GM12878 (cell line): ENCODE measurements at regions not wholly inside any gene's neighbourhood (a gene's known extent, or its start where the extent isn't known, plus 50 kb on each side); places are given as distances from the start of the nearest gene placed in this dataset.

Source experiments
- ATAC-seq: fragments of 200-7000 bp; cut with Tn5 transposase; 3 replicates; pipeline ENCODE4 v1.9.1; 2020; ENCODE audit warnings: mild to moderate bottlenecking, moderate library complexity
- BruUV-seq: library from RNA; stranded (reverse); fragments of 400-500 nt; replicated peaks from 2 replicates; lab custom pipeline; 2021; lab: Mats Ljungman, UMichigan
- CTCF ChIA-PET: fragments of 300-600 bp; sonication (Branson Sonifier 250); formaldehyde crosslinking; extraction: SDS; loops from one replicate; lab custom pipeline; 2021; ENCODE audit warnings: inconsistent platforms; lab: Yijun Ruan, JAX
- POLR2A ChIA-PET: fragments of 350-600 bp; formaldehyde crosslinking; extraction: SDS; loops from one replicate; lab custom pipeline; 2021; ENCODE audit warnings: inconsistent platforms; lab: Charles Lee
- RAD21 ChIA-PET: fragments of 300-600 bp; sonication (Branson Sonifier 250); formaldehyde crosslinking; loops from one replicate; lab custom pipeline; 2023; ENCODE audit warnings: antibody characterized with exemption; ENCODE audit not compliant: unreplicated experiment; lab: Charles Lee
- SMC1A ChIA-PET: fragments of 300-600 bp; sonication (Branson Sonifier 250); formaldehyde crosslinking; loops from one replicate; lab custom pipeline; 2023; ENCODE audit not compliant: unreplicated experiment, uncharacterized antibody; lab: Charles Lee
- DNase-seq: peaks from one replicate; pipeline ENCODE4 v3.0.0-alpha.2; 2011; ENCODE audit warnings: low read depth, low spot score
- FAIRE-seq: peaks from 3 replicates; lab custom pipeline; 2011; peaks lifted over from hg19 to GRCh38; lab: Jason Lieb, UNC
- H2AFZ ChIP-seq: 2 replicates; pipeline ENCODE4 v1.6.0; 2011; ENCODE audit warnings: low read depth, low read length, control low read depth; ENCODE audit not compliant: control insufficient read depth
- H3K27ac ChIP-seq: 2 replicates; pipeline ENCODE4 v1.5.1; 2011; ENCODE audit warnings: control low read depth; ENCODE audit not compliant: control insufficient read depth, insufficient read depth
- H3K27me3 ChIP-seq, 2 experiments: replicated peaks in 1 of 2; 2 replicates each; pipeline versions ENCODE4 v1.6.0 to v1.6.1; 2011; ENCODE audit warnings: low read length in 1 of 2; ENCODE audit not compliant: control insufficient read depth in 2 of 2, insufficient read depth in 2 of 2
- H3K36me3 ChIP-seq, 2 experiments: 2 replicates each; pipeline ENCODE4 v1.5.1; 2011; ENCODE audit warnings: low read length in 1 of 2; ENCODE audit not compliant: control insufficient read depth in 2 of 2, insufficient read depth in 2 of 2
- H3K4me1 ChIP-seq: 2 replicates; pipeline ENCODE4 v1.6.1; 2011; ENCODE audit warnings: mild to moderate bottlenecking, low read length, moderate library complexity, mixed read lengths; ENCODE audit not compliant: control insufficient read depth, insufficient read depth
- H3K4me2 ChIP-seq: 2 replicates; pipeline ENCODE4 v1.6.0; 2011; ENCODE audit warnings: control low read depth; ENCODE audit not compliant: control insufficient read depth, insufficient read depth
- H3K4me3 ChIP-seq: fragments of 200-600 bp; sonication (generic); 2 replicates; pipeline ENCODE4 v1.5.1; 2016
- H3K79me2 ChIP-seq: 2 replicates; pipeline ENCODE4 v1.6.0; 2011; ENCODE audit warnings: low read length; ENCODE audit not compliant: control insufficient read depth, insufficient read depth
- H3K9ac ChIP-seq: 2 replicates; pipeline ENCODE4 v1.8.0; 2011; ENCODE audit warnings: low read length, control low read depth, mixed read lengths; ENCODE audit not compliant: control insufficient read depth, insufficient read depth
- H3K9me3 ChIP-seq: replicated peaks from 3 replicates; pipeline ENCODE4 v1.5.1; 2011; ENCODE audit warnings: mild to moderate bottlenecking, low read length; ENCODE audit not compliant: control insufficient read depth, insufficient read depth
- H4K20me1 ChIP-seq: 2 replicates; pipeline ENCODE4 v1.6.0; 2011; ENCODE audit not compliant: control insufficient read depth, insufficient read depth
- ATF7 ChIP-seq: fragments of 450-650 bp; IDR thresholded peaks from 2 replicates; pipeline ENCODE4 v1.6.1; 2016; ENCODE audit warnings: low read depth, mild to moderate bottlenecking
- BRCA1 ChIP-seq: IDR thresholded peaks from 2 replicates; pipeline ENCODE4 v1.6.1; 2011; ENCODE audit warnings: low read depth, low read length, improper control_type of control experiment
- CBX5 ChIP-seq: sonication (generic); IDR thresholded peaks from 2 replicates; pipeline ENCODE4 v1.6.1; 2016; ENCODE audit warnings: low read depth, moderate library complexity, mild to moderate bottlenecking, inconsistent platforms
- CHD2 ChIP-seq: IDR thresholded peaks from 2 replicates; pipeline ENCODE4 v1.6.1; 2011; ENCODE audit warnings: low read depth, low read length, improper control_type of control experiment, borderline replicate concordance
- EZH2 ChIP-seq: IDR thresholded peaks from 2 replicates; pipeline ENCODE4 v1.6.1; 2012; ENCODE audit warnings: low read depth, mild to moderate bottlenecking, control low read depth, inconsistent platforms, low read length, borderline replicate concordance; ENCODE audit not compliant: control insufficient read depth
- FOXM1 ChIP-seq: IDR thresholded peaks from 2 replicates; pipeline ENCODE4 v1.6.1; 2012; ENCODE audit warnings: low read depth, mild to moderate bottlenecking, inconsistent platforms, low read length, moderate library complexity
- KAT2A ChIP-seq: conservative IDR thresholded peaks from 2 replicates; pipeline ENCODE4 v1.6.1; 2011; ENCODE audit warnings: low read depth, low read length; ENCODE audit not compliant: control insufficient read depth
- KDM1A ChIP-seq: fragments of 200-600 bp; sonication (generic); IDR thresholded peaks from 2 replicates; pipeline ENCODE4 v1.6.1; 2016; ENCODE audit warnings: borderline replicate concordance
- MYB ChIP-seq: fragments of 150-350 bp; IDR thresholded peaks from 2 replicates; pipeline ENCODE4 v1.6.1; 2014; ENCODE audit warnings: mild to moderate bottlenecking, low read depth, low read length, borderline replicate concordance
- NKRF ChIP-seq: fragments of 450-650 bp; conservative IDR thresholded peaks from 2 replicates; pipeline ENCODE4 v1.6.1; 2017; ENCODE audit warnings: mild to moderate bottlenecking, moderate library complexity
- NR2F1 ChIP-seq: fragments of 450-650 bp; conservative IDR thresholded peaks from 2 replicates; pipeline ENCODE4 v1.6.1; 2017; ENCODE audit warnings: mild to moderate bottlenecking
- PAX8 ChIP-seq: fragments of 450-650 bp; IDR thresholded peaks from 2 replicates; pipeline ENCODE4 v1.6.1; 2017; ENCODE audit warnings: mild to moderate bottlenecking, moderate library complexity
- REST ChIP-seq: IDR thresholded peaks from 2 replicates; pipeline ENCODE4 v1.6.1; 2012; ENCODE audit warnings: mild to moderate bottlenecking, low read depth, low read length
- SP1 ChIP-seq: IDR thresholded peaks from one replicate; pipeline ENCODE4 v1.6.1; 2011; ENCODE audit warnings: low read depth, low read length
- TCF12 ChIP-seq: IDR thresholded peaks from 2 replicates; pipeline ENCODE4 v1.6.1; 2011; ENCODE audit warnings: low read depth, mild to moderate bottlenecking, low read length
- WGBS: methylation state at CpG from one replicate; pipeline ENCODE4 v1.1.6; 2016; ENCODE audit warnings: low lambda C conversion rate; ENCODE audit not compliant: insufficient replicate concordance, insufficient coverage; ENCODE audit errors: missing lambda C conversion rate; 5-methylcytosine and 5-hydroxymethylcytosine counted together
- in situ Hi-C: fragments of 300-500 bp; cut with MboI; formaldehyde crosslinking; loops from 9 replicates; pipeline ENCODE4 v1.14.3; 2018; ENCODE audit warnings: mixed read lengths
- intact Hi-C: fragments of 100-400 bp; cut with micrococcal nuclease; formaldehyde crosslinking; loops from one replicate; pipeline ENCODE4 v1.14.2; 2022; ENCODE audit not compliant: unreplicated experiment

GRCh38 chr14:29232711-29233110, 466.1 kb downstream of the FOXG1 start:
- Histone ChIP-seq H3K27me3 (no peaks in the 10 kb centered on the region), H3K9me3 (no peaks in the 10 kb centered on the region), H4K20me1 (no peaks in the 10 kb centered on the region), H2AFZ (no peak overlapping the region), H3K4me3 (no peak overlapping the region), H3K27ac (no peak overlapping the region), H3K4me1 (no peaks in the 10 kb centered on the region), H3K9ac (no peak overlapping the region), H3K79me2 (no peaks in the 10 kb centered on the region), H3K4me2 (no peak overlapping the region), H3K36me3 (no peaks in the 10 kb centered on the region)
- no peak for TF ChIP-seq SP1
- TF ChIP-seq NR2F1, result no peak
- no peak for TF ChIP-seq FOXM1
- no peak for TF ChIP-seq CHD2
- TF ChIP-seq EZH2, result no peak
- TF ChIP-seq NKRF, result no peak
- TF ChIP-seq BRCA1, result no peak
- no peak for TF ChIP-seq KDM1A
- TF ChIP-seq MYB, result no peak
- in situ Hi-C loops (no loop called here), intact Hi-C loops (no loop called here)
- no peak for ATAC-seq
- POLR2A ChIA-PET, result no interaction called here
- SMC1A ChIA-PET, result no interaction called here
- no peak for FAIRE-seq
- CTCF ChIA-PET, result no interaction called here
- RAD21 ChIA-PET, result no interaction called here
- BruUV-seq, result no TSS peak
- DNase-seq, result no peak

GRCh38 chr14:29233188-29233587, 466.6 kb downstream of the FOXG1 start:
- POLR2A ChIA-PET, result no interaction called here
- H3K27me3 ChIP-seq, result no peaks in the 10 kb centered on the region
- SMC1A ChIA-PET, result no interaction called here
- TF ChIP-seq ATF7, result no peak
- TF ChIP-seq KAT2A, result no peak
- no peak for TF ChIP-seq REST
- TF ChIP-seq CBX5, result no peak
- TF ChIP-seq TCF12, result no peak
- no peak for TF ChIP-seq PAX8
- no peaks in the 10 kb centered on the region for H3K36me3 ChIP-seq
- no TSS peak for BruUV-seq
- H3K27ac ChIP-seq, result no peak overlapping the region
- H3K9ac ChIP-seq, result no peak overlapping the region
- CTCF ChIA-PET, result interaction anchor here (0.6 kb wide), 1 partner anchor 288 kb away, joined by 3 read pairs; no protein-coding TSS in a partner anchor
- RAD21 ChIA-PET, result no interaction called here
- FAIRE-seq (no peak), ATAC-seq (no peak), DNase-seq (no peak)
- in situ Hi-C loops (no loop called here), intact Hi-C loops (no loop called here)
- no peak overlapping the region for H3K4me3 ChIP-seq
- WGBS, result 1% methylated on average over 4 of the region's 4 CpGs
- H2AFZ ChIP-seq, result no peak overlapping the region
- H3K4me1 ChIP-seq, result no peaks in the 10 kb centered on the region
- no peaks in the 10 kb centered on the region for H4K20me1 ChIP-seq
- no peak overlapping the region for H3K4me2 ChIP-seq
- H3K9me3 ChIP-seq, result no peaks in the 10 kb centered on the region
- H3K79me2 ChIP-seq, result no peaks in the 10 kb centered on the region
